GM18868 (cell line): ENCODE measurements at regions not wholly inside any gene's neighbourhood (a gene's known extent, or its start where the extent isn't known, plus 50 kb on each side); places are given as distances from the start of the nearest gene placed in this dataset.

Experiments used
- ATAC-seq: cut with Tn5 transposase; IDR thresholded peaks from one replicate; pipeline ENCODE4 v1.9.1; 2021; ENCODE audit warnings: mild to moderate bottlenecking, moderate library complexity; ENCODE audit not compliant: unreplicated experiment

GRCh38 chr9:7961076-7961475 lies 161.5 kb upstream of the DMAC1 start:
- ATAC-seq = no peak

GRCh38 chr9:7960320-7961050 lies 160.9 kb upstream of the DMAC1 start:
- ATAC-seq = no peak

- no peak for ATAC-seq
Observed at GRCh38 chr9:7957803-7958202, 158.2 kb upstream of the DMAC1 start.

GRCh38 chr9:7947577-7947976 lies 148.0 kb upstream of the DMAC1 start:
- no peak for ATAC-seq

- no peak for ATAC-seq
Observed at GRCh38 chr9:7946458-7946857, 146.9 kb upstream of the DMAC1 start.

- no peak for ATAC-seq
Observed at GRCh38 chr9:7944572-7944971, 145.0 kb upstream of the DMAC1 start.

- ATAC-seq = no peak
Observed at GRCh38 chr9:7937761-7938491, 138.3 kb upstream of the DMAC1 start.

- ATAC-seq = no peak
Observed at GRCh38 chr9:7936996-7937395, 137.4 kb upstream of the DMAC1 start.

- ATAC-seq = no peak
Observed at GRCh38 chr9:7936163-7936562, 136.6 kb upstream of the DMAC1 start.

GRCh38 chr9:7935681-7936080 lies 136.1 kb upstream of the DMAC1 start:
- no peak for ATAC-seq

GRCh38 chr9:7932767-7933166 lies 133.2 kb upstream of the DMAC1 start:
- ATAC-seq = no peak

- ATAC-seq = no peak
Observed at GRCh38 chr9:7930613-7931012, 131.0 kb upstream of the DMAC1 start.

- no peak for ATAC-seq
Observed at GRCh38 chr9:7921545-7922197, 122.1 kb upstream of the DMAC1 start.

GRCh38 chr9:7912037-7912535 lies 112.5 kb upstream of the DMAC1 start:
- ATAC-seq = no peak

- ATAC-seq = no peak
Observed at GRCh38 chr9:7910426-7911020, 110.9 kb upstream of the DMAC1 start.

- no peak for ATAC-seq
Observed at GRCh38 chr9:7909537-7909936, 110.0 kb upstream of the DMAC1 start.

GRCh38 chr9:7907551-7908337 lies 108.2 kb upstream of the DMAC1 start:
- ATAC-seq = no peak

- ATAC-seq = no peak
Observed at GRCh38 chr9:7906783-7907550, 107.4 kb upstream of the DMAC1 start.

- ATAC-seq = no peak
Observed at GRCh38 chr9:7901621-7902020, 102.0 kb upstream of the DMAC1 start.

- no peak for ATAC-seq
Observed at GRCh38 chr9:7900541-7900940, 101.0 kb upstream of the DMAC1 start.
